Esophagus squamous epithelium (tissue), 5 donors: ENCODE measurements at regions not wholly inside any gene's neighbourhood (a gene's known extent, or its start where the extent isn't known, plus 50 kb on each side); places are given as distances from the start of the nearest gene placed in this dataset.
"Not testable (repeated sequence)": the region's sequence is repeated elsewhere in the genome, so short reads cannot be mapped to it uniquely, and the experiment has no call there.

Experiments
- DNase-seq: peaks from one replicate; lab custom pipeline; 2025; lab: John Stamatoyannopoulos, UW
- H3K27ac ChIP-seq, 4 donors: fragments of 200-600 bp; sonication (generic); one replicate each; pipeline ENCODE4 v1.5.1; 2016 to 2019; ENCODE audit warnings: mild to moderate bottlenecking in 1 of 4
- H3K27me3 ChIP-seq, 4 donors: fragments of 200-600 bp; sonication (generic); 1 replicate in 3 of 4; 2 replicates in 1 of 4; pipeline versions ENCODE4 v1.5.1 to v1.6.0; 2017 to 2021; ENCODE audit warnings: antibody characterized with exemption in 1 of 4
- H3K36me3 ChIP-seq, 3 donors: fragments of 200-600 bp; sonication (generic); one replicate each; pipeline ENCODE4 v1.5.1; 2016 to 2019
- H3K4me1 ChIP-seq, 3 donors: fragments of 200-600 bp; sonication (generic); one replicate each; pipeline ENCODE4 v1.5.1; 2017 to 2019
- H3K4me3 ChIP-seq, 4 donors: fragments of 200-600 bp; sonication (generic); 1 replicate in 3 of 4; 2 replicates in 1 of 4; pipeline ENCODE4 v1.5.1; 2016 to 2019; ENCODE audit warnings: mild to moderate bottlenecking in 2 of 4, moderate library complexity in 1 of 4
- H3K9me3 ChIP-seq, 3 donors: fragments of 200-600 bp; sonication (generic); one replicate each; pipeline ENCODE4 v1.5.1; 2016 to 2019
- CTCF ChIP-seq, 6 experiments: fragments of 450-650 bp in 4 of 6; fragments of 200-600 bp in 2 of 6; sonication (generic) in 2 of 6; IDR thresholded peaks; one replicate each; pipeline ENCODE4 v1.5.1; 2016 to 2019; ENCODE audit warnings: antibody characterized with exemption in 6 of 6, mild to moderate bottlenecking in 4 of 6, moderate library complexity in 4 of 6
- POLR2A ChIP-seq, 4 donors: fragments of 450-650 bp; IDR thresholded peaks; one replicate each; pipeline ENCODE4 v1.6.1; 2017; ENCODE audit warnings: antibody characterized with exemption in 4 of 4, mild to moderate bottlenecking in 4 of 4, moderate library complexity in 3 of 4
- WGBS, 2 donors: methylation state at CpG; one replicate each; pipeline ENCODE4 v1.1.5; 2018; 5-methylcytosine and 5-hydroxymethylcytosine counted together
- intact Hi-C: fragments of 100-400 bp; cut with DNase I; formaldehyde crosslinking; loops from one replicate; pipeline ENCODE4 v1.15.0; 2022
- donor health status: DM: yes; HTN: yes; CAD: no.

GRCh38 chr2:54029721-54030395 lies 59.1 kb upstream of the PSME4 start:
- no peak overlapping the region for H3K27ac ChIP-seq
- no peaks in the 10 kb centered on the region for H3K27me3 ChIP-seq
- H3K4me3 ChIP-seq = no peak overlapping the region
- 82 to 86% methylated on average over 7 to 11 of the region's 11 CpGs for WGBS, 2 donors
- no peaks in the 10 kb centered on the region for H3K36me3 ChIP-seq
- no peak for DNase-seq
- H3K4me1 ChIP-seq = peaks cover 0 to 4% (median 0%) of the 10 kb centered on the region in 3 donors
- intact Hi-C loops = no loop called here
- no peaks in the 10 kb centered on the region for H3K9me3 ChIP-seq
- TF ChIP-seq POLR2A (IDR thresholded peaks at IDR 0.05) (no peak), CTCF (IDR thresholded peaks at IDR 0.05) (no peak)

GRCh38 chr2:54025463-54026075 lies 54.8 kb upstream of the PSME4 start:
- H3K4me3 ChIP-seq, DNase-seq, H3K9me3 ChIP-seq, H3K27ac ChIP-seq, intact Hi-C loops, H3K4me1 ChIP-seq, H3K36me3 ChIP-seq, H3K27me3 ChIP-seq: not testable (repeated sequence)
- WGBS, 2 donors = 77 to 79% methylated on average over 6 of the region's 6 CpGs

- WGBS, 2 donors = 87 to 95% methylated on average over 2 of the region's 2 CpGs
- H3K9me3 ChIP-seq = peaks cover 0 to 11% (median 0%) of the 10 kb centered on the region in 3 donors
- no peaks in the 10 kb centered on the region for H3K36me3 ChIP-seq
- H3K27me3 ChIP-seq = no peaks in the 10 kb centered on the region
- H3K4me1 ChIP-seq = peaks cover 0 to 4% (median 0%) of the 10 kb centered on the region in 3 donors
- intact Hi-C loops = no loop called here
- no peak for TF ChIP-seq POLR2A (IDR thresholded peaks at IDR 0.05)
- TF ChIP-seq CTCF (IDR thresholded peaks at IDR 0.05) = no peak
- no peak overlapping the region for H3K27ac ChIP-seq
- no peak for DNase-seq
- H3K4me3 ChIP-seq = no peak overlapping the region
These were observed 53.8 kb upstream of the PSME4 start for GRCh38 chr2:54024576-54024975.

GRCh38 chr2:54021702-54022101 lies 50.9 kb upstream of the PSME4 start:
- TF ChIP-seq CTCF (IDR thresholded peaks at IDR 0.05) = no peak
- peaks cover 0 to 3% (median 0%) of the 10 kb centered on the region in 3 donors for H3K4me1 ChIP-seq
- no peaks in the 10 kb centered on the region for H3K36me3 ChIP-seq
- intact Hi-C loops = no loop called here
- H3K9me3 ChIP-seq = peaks cover 0 to 11% (median 0%) of the 10 kb centered on the region in 3 donors
- no peaks in the 10 kb centered on the region for H3K27me3 ChIP-seq
- WGBS, 2 donors = 67 to 80% methylated on average over 3 of the region's 3 CpGs
- no peak for DNase-seq
- H3K27ac ChIP-seq = no peak overlapping the region
- H3K4me3 ChIP-seq = no peak overlapping the region

- intact Hi-C loops = no loop called here
- no peak for TF ChIP-seq POLR2A (IDR thresholded peaks at IDR 0.05)
- no peaks in the 10 kb centered on the region for H3K27me3 ChIP-seq
- H3K9me3 ChIP-seq = peaks cover 0 to 11% (median 0%) of the 10 kb centered on the region in 3 donors
- peaks cover 0 to 3% (median 0%) of the 10 kb centered on the region in 3 donors for H3K4me1 ChIP-seq
- no peak overlapping the region for H3K4me3 ChIP-seq
- no peak for DNase-seq
- 93 to 99% methylated on average over 7 of the region's 7 CpGs for WGBS, 2 donors
- H3K27ac ChIP-seq = no peak overlapping the region
- H3K36me3 ChIP-seq = no peaks in the 10 kb centered on the region
These were observed 50.1 kb upstream of the PSME4 start for GRCh38 chr2:54020793-54021414.
